ENCODE measurements at regions not wholly inside any gene's neighbourhood (a gene's known extent, or its start where the extent isn't known, plus 50 kb on each side); places are given as distances from the start of the nearest gene placed in this dataset.
"Not testable (repeated sequence)": the region's sequence is repeated elsewhere in the genome, so short reads cannot be mapped to it uniquely, and the experiment has no call there.

DNA sequence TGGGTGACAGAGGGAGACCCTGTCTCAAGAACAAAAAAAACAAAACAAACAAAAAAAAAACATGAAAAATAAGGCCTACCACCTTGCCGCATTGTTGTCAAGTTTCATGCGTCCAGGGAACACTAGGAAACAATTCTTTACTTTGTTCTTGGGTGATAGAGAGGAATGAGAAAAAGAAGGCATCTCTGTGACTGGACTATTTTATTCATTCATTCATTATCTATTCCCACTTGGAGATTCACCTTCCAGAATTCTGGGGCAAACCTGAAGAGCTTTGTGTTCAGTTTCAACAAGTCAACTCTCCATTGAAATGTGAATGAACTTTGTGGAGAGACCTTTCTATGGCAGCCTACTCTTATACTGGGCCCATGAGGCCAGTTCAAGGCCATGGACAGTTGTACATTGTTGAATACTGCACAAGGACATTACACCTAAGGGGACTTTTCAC lies 88.5 kb upstream of the NDUFV2 start:
- intact Hi-C loops (cut with micrococcal nuclease): no loop called here

- intact Hi-C loops (cut with micrococcal nuclease): loop anchor here (5.0 kb wide), 1 partner anchor 462 kb away; the partner anchor contains the start of gene RALBP1
Observed at GRCh38 chr18:9015689-9016088, 86.8 kb upstream of the NDUFV2 start.

GRCh38 chr18:9016633-9017166 lies 85.8 kb upstream of the NDUFV2 start:
- intact Hi-C loops (cut with micrococcal nuclease): loop anchor here (5.0 kb wide), 1 partner anchor 461 kb away; the partner anchor contains the start of gene RALBP1

GRCh38 chr18:9017167-9017904 lies 85.2 kb upstream of the NDUFV2 start:
- intact Hi-C loops (cut with micrococcal nuclease): loop anchor here (5.0 kb wide), 1 partner anchor 460 kb away; the partner anchor contains the start of gene RALBP1

- intact Hi-C loops (cut with micrococcal nuclease): loop anchor here (5.0 kb wide), 1 partner anchor 459 kb away; the partner anchor contains the start of gene RALBP1
Observed at GRCh38 chr18:9017905-9018227, 84.6 kb upstream of the NDUFV2 start.

- intact Hi-C loops (cut with micrococcal nuclease): loop anchor here (5.0 kb wide), 1 partner anchor 458 kb away; the partner anchor contains the start of gene RALBP1
Observed at GRCh38 chr18:9019135-9019534, 83.4 kb upstream of the NDUFV2 start.

GRCh38 chr18:9020221-9020620 lies 82.3 kb upstream of the NDUFV2 start:
- intact Hi-C loops (cut with micrococcal nuclease): no loop called here

GRCh38 chr18:9021458-9021857 lies 81.0 kb upstream of the NDUFV2 start:
- intact Hi-C loops (cut with micrococcal nuclease): no loop called here

DNA sequence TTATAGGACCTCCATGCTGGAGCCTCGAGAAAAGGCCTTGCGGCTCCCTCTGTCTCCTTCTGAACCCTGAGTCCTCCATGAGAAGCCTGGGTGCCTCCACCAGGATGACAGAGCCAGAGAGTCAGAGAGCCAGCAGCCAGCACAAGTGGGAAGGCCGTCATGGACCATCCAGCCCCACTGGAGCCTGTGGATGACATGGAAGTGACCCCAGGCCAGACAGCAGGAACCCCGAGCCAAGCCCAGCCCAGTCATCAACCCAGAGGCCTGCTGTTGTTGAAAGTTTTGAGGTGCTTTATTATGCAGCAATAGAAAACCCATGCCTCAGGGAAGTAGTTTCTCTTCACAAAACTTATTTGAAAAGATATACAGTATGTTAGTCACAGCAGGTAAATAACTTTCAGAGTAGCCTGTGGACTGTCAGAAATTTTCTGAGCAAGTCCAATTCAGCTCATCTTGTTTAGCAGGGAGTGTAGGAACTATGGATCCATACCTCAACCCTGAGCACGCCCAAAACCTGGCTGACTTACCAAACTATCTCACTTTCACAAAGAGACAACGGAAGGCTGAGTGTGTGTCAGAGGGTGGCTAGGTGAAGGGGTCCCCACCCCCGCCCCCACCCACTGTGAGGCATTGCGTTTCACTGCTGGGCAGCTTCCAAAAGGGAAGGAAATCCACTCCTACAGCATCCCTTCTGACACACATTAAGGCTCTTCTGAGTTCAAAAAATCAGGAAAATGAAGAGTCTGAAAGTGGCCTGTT lies 79.9 kb upstream of the NDUFV2 start:
- intact Hi-C loops (cut with micrococcal nuclease): no loop called here

- intact Hi-C loops (cut with micrococcal nuclease): not testable (repeated sequence)
Observed at GRCh38 chr18:9024031-9024646, 78.4 kb upstream of the NDUFV2 start.

GRCh38 chr18:9025091-9025838 lies 77.2 kb upstream of the NDUFV2 start:
- intact Hi-C loops (cut with micrococcal nuclease): no loop called here

- intact Hi-C loops (cut with micrococcal nuclease): no loop called here
Observed at GRCh38 chr18:9029131-9029530, 73.4 kb upstream of the NDUFV2 start.

DNA sequence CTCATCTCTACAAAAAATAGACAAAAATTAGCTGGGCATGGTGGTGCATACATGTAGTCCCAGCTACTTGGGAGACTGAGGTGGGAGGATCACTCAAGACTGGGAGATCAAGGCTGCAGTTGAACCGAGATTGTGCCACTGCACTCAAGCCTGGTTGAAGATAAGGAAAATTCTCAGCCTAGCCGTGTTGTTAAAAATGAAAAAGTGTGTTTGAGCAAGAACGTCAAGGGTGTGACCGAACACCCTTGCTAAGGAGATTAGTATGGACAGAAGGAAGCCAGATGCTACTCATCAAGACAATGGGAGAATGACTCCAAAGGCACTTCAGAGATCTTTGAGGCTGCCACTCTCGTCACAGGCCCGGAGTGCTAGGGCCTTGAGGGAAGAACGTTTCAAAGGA lies 70.0 kb upstream of the NDUFV2 start:
- intact Hi-C loops (cut with micrococcal nuclease): no loop called here

DNA sequence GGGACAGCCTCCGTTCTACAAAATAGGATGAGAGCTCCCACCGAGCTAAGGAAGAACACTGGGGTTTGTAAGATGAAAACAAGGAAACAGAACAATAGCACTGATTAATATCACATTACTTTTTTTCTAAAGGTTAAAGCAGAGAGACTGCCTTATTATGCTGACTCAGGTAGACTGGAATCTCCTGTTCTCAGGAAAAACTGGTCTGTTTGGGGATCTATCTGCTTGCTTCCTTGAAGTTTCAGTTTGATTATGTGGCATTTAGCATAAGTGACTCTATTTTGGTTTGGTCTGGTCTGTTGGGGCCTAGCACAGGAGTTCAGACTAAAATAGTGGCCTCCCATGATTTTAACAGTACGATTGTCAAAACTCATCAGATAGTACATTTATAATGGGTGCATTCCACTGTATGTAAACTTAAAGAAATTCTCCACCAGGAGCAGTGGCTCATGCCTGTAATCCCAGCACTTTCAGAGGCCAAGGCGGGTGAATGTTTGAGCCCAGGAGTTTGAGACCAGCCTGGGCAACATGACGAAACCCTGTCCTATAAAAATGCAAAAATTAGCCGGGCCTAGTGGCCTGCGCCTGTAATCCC lies 64.1 kb upstream of the NDUFV2 start:
- intact Hi-C loops (cut with micrococcal nuclease): no loop called here

DNA sequence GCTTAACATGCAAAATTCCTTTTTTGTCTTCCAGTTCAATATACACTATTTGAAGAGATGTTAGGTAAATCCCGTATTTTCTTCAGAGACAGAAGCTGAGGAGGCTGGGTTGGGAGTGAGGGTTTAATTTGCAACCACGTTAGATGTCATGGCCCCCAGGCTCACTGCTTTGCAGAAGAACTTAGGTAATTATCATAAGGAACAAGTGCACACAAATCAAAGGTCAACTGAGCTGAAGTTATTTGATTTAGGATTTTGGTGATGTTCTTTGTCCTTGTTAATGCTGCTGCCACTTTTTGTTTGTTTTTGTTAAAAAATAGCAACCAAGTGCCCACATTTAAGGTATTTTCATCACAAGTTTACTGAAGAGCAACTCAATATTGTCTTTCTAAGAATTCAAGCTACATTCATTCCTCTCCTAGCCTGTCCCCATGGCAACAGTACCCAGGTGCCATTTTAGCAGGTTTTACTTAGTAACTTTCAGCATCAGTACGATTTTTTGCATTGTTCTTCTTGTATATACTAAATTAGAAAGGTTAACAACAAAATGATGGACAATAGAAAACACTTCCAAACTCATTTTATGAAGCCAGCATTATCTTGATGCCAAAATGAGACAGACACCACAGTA lies 62.9 kb upstream of the NDUFV2 start:
- intact Hi-C loops (cut with micrococcal nuclease): no loop called here

GRCh38 chr18:9042766-9043481 lies 59.6 kb upstream of the NDUFV2 start:
- intact Hi-C loops (cut with micrococcal nuclease): no loop called here

DNA sequence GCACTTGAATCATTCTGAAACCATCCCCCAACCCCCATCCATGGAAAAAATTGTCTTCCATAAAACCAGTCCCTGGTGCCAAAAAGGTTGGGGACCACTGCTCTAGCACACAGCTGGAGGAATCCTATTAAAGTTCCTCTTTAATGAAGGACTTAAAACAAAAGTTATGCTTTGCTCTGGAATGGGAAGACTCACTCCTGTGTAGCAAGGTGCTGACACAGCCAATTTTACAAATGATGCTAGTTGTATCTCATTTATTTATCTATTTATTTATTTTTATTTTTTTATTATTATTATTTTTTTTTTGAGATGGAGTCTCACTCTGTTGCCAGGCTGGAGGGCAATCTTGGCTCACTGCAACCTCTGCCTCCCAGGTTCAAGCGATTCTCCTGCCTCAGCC lies 58.9 kb upstream of the NDUFV2 start:
- intact Hi-C loops (cut with micrococcal nuclease): no loop called here

DNA sequence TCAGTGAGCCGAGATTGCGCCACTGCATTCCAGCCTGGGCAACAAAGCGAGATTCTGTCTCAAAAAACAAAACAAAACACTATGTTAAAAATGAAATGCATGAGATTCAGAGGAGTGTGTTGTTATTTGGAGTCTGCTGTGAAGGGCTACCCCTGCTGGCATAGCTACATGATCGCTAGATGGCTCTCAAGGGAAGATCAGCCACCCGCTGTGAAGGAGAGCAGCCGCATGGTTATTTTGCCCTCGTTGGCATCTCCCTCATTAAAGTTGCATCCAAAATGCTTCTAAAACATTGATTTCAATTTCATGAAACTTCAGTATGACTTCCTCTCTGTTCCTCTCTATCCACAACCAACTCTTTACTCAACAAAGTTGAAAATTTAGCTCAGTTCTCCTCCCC lies 54.8 kb upstream of the NDUFV2 start:
- intact Hi-C loops (cut with micrococcal nuclease): no loop called here

DNA sequence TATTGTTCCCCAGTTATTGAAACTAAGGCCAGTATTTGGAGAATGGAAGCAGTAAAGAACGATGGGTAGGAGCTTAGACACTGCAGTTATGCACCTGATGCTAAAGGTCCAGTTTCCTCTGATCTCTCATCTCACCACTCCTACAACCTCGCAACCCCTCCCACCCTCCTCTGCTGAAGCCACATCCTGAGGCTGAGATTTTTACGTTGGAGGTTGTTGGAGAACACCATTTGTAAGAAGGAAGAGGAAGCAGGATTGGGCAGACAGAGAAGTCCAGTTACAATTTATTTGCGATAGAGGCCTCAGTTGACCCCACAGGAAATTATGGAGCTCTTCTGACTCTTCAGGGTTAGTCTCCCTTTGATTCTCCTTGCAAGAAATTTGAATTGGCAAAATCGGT lies 54.3 kb upstream of the NDUFV2 start:
- intact Hi-C loops (cut with micrococcal nuclease): no loop called here
